HG03175 (cell line): ENCODE measurements at regions not wholly inside any gene's neighbourhood (a gene's known extent, or its start where the extent isn't known, plus 50 kb on each side); places are given as distances from the start of the nearest gene placed in this dataset.
"Not testable (repeated sequence)": the region's sequence is repeated elsewhere in the genome, so short reads cannot be mapped to it uniquely, and the experiment has no call there.

Source experiments
- ATAC-seq: cut with Tn5 transposase; IDR thresholded peaks from one replicate; pipeline ENCODE4 v1.9.1; 2021; ENCODE audit warnings: mild to moderate bottlenecking, moderate library complexity; ENCODE audit not compliant: unreplicated experiment

- peak; percentile 61 for ATAC-seq
Measured at GRCh38 chr14:45868377-45868776, 615.4 kb upstream of the MIS18BP1 start.

- peak; percentile 57 for ATAC-seq
Measured at GRCh38 chr14:45867046-45867894, 614.3 kb upstream of the MIS18BP1 start.

- ATAC-seq = no peak
Measured at GRCh38 chr14:45838597-45838996, 585.6 kb upstream of the MIS18BP1 start.

GRCh38 chr14:45819107-45819506 is 566.1 kb upstream of the MIS18BP1 start:
- no peak for ATAC-seq

- ATAC-seq = no peak
Measured at GRCh38 chr14:45811155-45811554, 558.2 kb upstream of the MIS18BP1 start.

- ATAC-seq = no peak
Measured at GRCh38 chr14:45810152-45810872, 557.3 kb upstream of the MIS18BP1 start.

- no peak for ATAC-seq
Measured at GRCh38 chr14:45807178-45807899, 554.3 kb upstream of the MIS18BP1 start.

GRCh38 chr14:45799511-45799910 is 546.5 kb upstream of the MIS18BP1 start:
- ATAC-seq = no peak

GRCh38 chr14:45798659-45799058 is 545.7 kb upstream of the MIS18BP1 start:
- ATAC-seq = no peak

GRCh38 chr14:45796006-45796405 is 543.0 kb upstream of the MIS18BP1 start:
- ATAC-seq = not testable (repeated sequence)

GRCh38 chr14:45793081-45793480 is 540.1 kb upstream of the MIS18BP1 start:
- ATAC-seq = no peak

GRCh38 chr14:45790293-45790692 is 537.3 kb upstream of the MIS18BP1 start:
- ATAC-seq = no peak

- no peak for ATAC-seq
Measured at GRCh38 chr14:45787167-45787566, 534.2 kb upstream of the MIS18BP1 start.

GRCh38 chr14:45786266-45786665 is 533.3 kb upstream of the MIS18BP1 start:
- ATAC-seq = no peak

GRCh38 chr14:45785240-45785639 is 532.2 kb upstream of the MIS18BP1 start:
- no peak for ATAC-seq

GRCh38 chr14:45766247-45766646 is 513.2 kb upstream of the MIS18BP1 start:
- ATAC-seq = no peak

- ATAC-seq = no peak
Measured at GRCh38 chr14:45757655-45758054, 504.7 kb upstream of the MIS18BP1 start.

- not testable (repeated sequence) for ATAC-seq
Measured at GRCh38 chr14:45756412-45756811, 503.4 kb upstream of the MIS18BP1 start.

- no peak for ATAC-seq
Measured at GRCh38 chr14:45743884-45744283, 490.9 kb upstream of the MIS18BP1 start.

- ATAC-seq = no peak
Measured at GRCh38 chr14:45742187-45742586, 489.2 kb upstream of the MIS18BP1 start.

GRCh38 chr14:45728434-45729225 is 475.6 kb upstream of the MIS18BP1 start:
- no peak for ATAC-seq
